ENCODE measurements at regions not wholly inside any gene's neighbourhood (a gene's known extent, or its start where the extent isn't known, plus 50 kb on each side); places are given as distances from the start of the nearest gene placed in this dataset.

GRCh38 chr1:218101409-218101808 lies 183.7 kb upstream of the RRP15 start:
- H3K27ac ChIP-seq (replicated peaks): no peak overlapping the region
- TF ChIP-seq SPI1 (IDR thresholded peaks at IDR 0.05; ENCODE audit: borderline replicate concordance, low read depth) (no peak), CTCF (IDR thresholded peaks at IDR 0.05; ENCODE audit: insufficient read depth, low read length) (no peak), REST (IDR thresholded peaks at IDR 0.05; ENCODE audit: insufficient replicate concordance, low read depth) (no peak), GABPA (IDR thresholded peaks at IDR 0.05; ENCODE audit: low read depth) (no peak), POLR2AphosphoS5 (IDR thresholded peaks at IDR 0.05; ENCODE audit: low read depth) (no peak)
- DNase-seq (ENCODE audit: low read depth in 1 of 2, low spot score in 1 of 2): no peak
- H3K27me3 ChIP-seq (ENCODE audit: insufficient read depth, poor library complexity, severe bottlenecking): no peaks in the 10 kb centered on the region
- H3K4me3 ChIP-seq (replicated peaks; ENCODE audit: insufficient read depth, low read length): no peak overlapping the region

DNA sequence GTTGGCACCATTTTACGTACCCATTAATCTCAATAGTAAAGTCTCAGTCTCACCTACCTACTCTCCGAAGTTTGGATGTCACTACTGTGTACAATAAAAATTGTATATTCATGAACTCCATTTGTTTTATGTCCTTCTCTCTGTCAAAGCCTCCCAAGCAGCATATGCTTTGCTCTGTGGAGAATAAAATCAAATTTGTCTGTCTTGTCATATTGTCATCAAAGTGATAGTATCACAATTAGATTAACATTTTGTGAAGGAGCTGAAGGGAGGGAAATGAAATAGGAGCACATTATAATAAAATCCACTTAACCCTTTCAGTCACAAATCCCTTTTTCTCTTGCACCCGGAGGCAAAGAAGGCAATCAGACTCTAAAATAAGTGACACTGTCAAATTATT lies 177.1 kb upstream of the RRP15 start:
- no peak for TF ChIP-seq POLR2AphosphoS5 (IDR thresholded peaks at IDR 0.05; ENCODE audit: low read depth)
- TF ChIP-seq SPI1 (IDR thresholded peaks at IDR 0.05; ENCODE audit: borderline replicate concordance, low read depth): no peak
- TF ChIP-seq REST (IDR thresholded peaks at IDR 0.05; ENCODE audit: insufficient replicate concordance, low read depth): no peak
- no peak for TF ChIP-seq CTCF (IDR thresholded peaks at IDR 0.05; ENCODE audit: insufficient read depth, low read length)
- TF ChIP-seq GABPA (IDR thresholded peaks at IDR 0.05; ENCODE audit: low read depth): no peak
- H3K4me3 ChIP-seq (replicated peaks; ENCODE audit: insufficient read depth, low read length): no peak overlapping the region
- no peak for DNase-seq (ENCODE audit: low read depth in 1 of 2, low spot score in 1 of 2)
- H3K27ac ChIP-seq (replicated peaks): no peak overlapping the region
- H3K27me3 ChIP-seq (ENCODE audit: insufficient read depth, poor library complexity, severe bottlenecking): no peaks in the 10 kb centered on the region

GRCh38 chr1:218112862-218113261 lies 172.2 kb upstream of the RRP15 start:
- TF ChIP-seq POLR2AphosphoS5 (IDR thresholded peaks at IDR 0.05; ENCODE audit: low read depth): no peak
- TF ChIP-seq GABPA (IDR thresholded peaks at IDR 0.05; ENCODE audit: low read depth): no peak
- TF ChIP-seq REST (IDR thresholded peaks at IDR 0.05; ENCODE audit: insufficient replicate concordance, low read depth): no peak
- TF ChIP-seq SPI1 (IDR thresholded peaks at IDR 0.05; ENCODE audit: borderline replicate concordance, low read depth): no peak
- no peak for TF ChIP-seq CTCF (IDR thresholded peaks at IDR 0.05; ENCODE audit: insufficient read depth, low read length)
- DNase-seq (ENCODE audit: low read depth in 1 of 2, low spot score in 1 of 2): no peak
- Histone ChIP-seq H3K4me3 (replicated peaks; ENCODE audit: insufficient read depth, low read length) (no peak overlapping the region), H3K27me3 (ENCODE audit: insufficient read depth, poor library complexity, severe bottlenecking) (no peaks in the 10 kb centered on the region), H3K27ac (replicated peaks) (no peak overlapping the region)
